Mucosa of descending colon (tissue), 3 donors: ENCODE measurements at regions not wholly inside any gene's neighbourhood (a gene's known extent, or its start where the extent isn't known, plus 50 kb on each side); places are given as distances from the start of the nearest gene placed in this dataset.
"Not testable (repeated sequence)": the region's sequence is repeated elsewhere in the genome, so short reads cannot be mapped to it uniquely, and the experiment has no call there.

Experiments
- ATAC-seq: fragments of 200-7000 bp; cut with Tn5 transposase; one replicate; pipeline ENCODE4 v1.9.1; 2020; ENCODE audit warnings: mild to moderate bottlenecking, moderate library complexity
- DNase-seq, 3 donors: peaks; one replicate each; pipeline ENCODE4 v3.0.0-alpha.2; 2020
- H3K36me3 ChIP-seq: fragments of 200-600 bp; one replicate; pipeline ENCODE4 v1.8.0; 2021; ENCODE audit warnings: low read depth, mild to moderate bottlenecking
- H3K4me1 ChIP-seq: fragments of 200-600 bp; one replicate; pipeline ENCODE4 v1.8.0; 2021; ENCODE audit warnings: low read depth, mild to moderate bottlenecking
- H3K4me3 ChIP-seq: fragments of 200-600 bp; one replicate; pipeline ENCODE4 v1.8.0; 2021; ENCODE audit warnings: mild to moderate bottlenecking
- H3K9me3 ChIP-seq: fragments of 200-600 bp; one replicate; pipeline ENCODE4 v1.8.0; 2021; ENCODE audit warnings: mild to moderate bottlenecking
- CTCF ChIP-seq: fragments of 200-600 bp; IDR thresholded peaks from one replicate; pipeline ENCODE4 v1.8.0; 2022; ENCODE audit warnings: antibody characterized with exemption, mild to moderate bottlenecking
- intact Hi-C, 2 donors: fragments of 100-400 bp; cut with DNase I in 1 of 2; cut with micrococcal nuclease in 1 of 2; formaldehyde crosslinking; loops; one replicate each; pipeline versions ENCODE4 v1.11.0 to v1.11.1; 2022; cut with DNase I, micrococcal nuclease
- donor health status: DM: no; HTN: no; CAD: no; lungs with moderate emphysema.
- donor health status: DM: no; HTN: no; CAD: no.
- donor health status: DM: no; HTN: yes; CAD: no.

- intact Hi-C loops = no loop called here
- DNase-seq (no peak), ATAC-seq (no peak)
These were observed 207.9 kb upstream of the MAGEB16 start for GRCh38 chrX:35590210-35590609.

GRCh38 chrX:35611562-35611961, 186.6 kb upstream of the MAGEB16 start:
- H3K9me3 ChIP-seq, DNase-seq, H3K4me1 ChIP-seq, intact Hi-C loops, H3K4me3 ChIP-seq, ATAC-seq, H3K36me3 ChIP-seq: not testable (repeated sequence)

More at GRCh38 chrX:35590210-35590609, 207.9 kb upstream of the MAGEB16 start:
- Histone ChIP-seq H3K36me3 (no peaks in the 10 kb centered on the region), H3K4me1 (no peaks in the 10 kb centered on the region), H3K9me3 (no peaks in the 10 kb centered on the region), H3K4me3 (no peak overlapping the region)
- TF ChIP-seq CTCF = no peak

GRCh38 chrX:35617836-35618235, 180.3 kb upstream of the MAGEB16 start:
- H3K36me3 ChIP-seq = no peaks in the 10 kb centered on the region
- no peak for ATAC-seq
- no peak for TF ChIP-seq CTCF
- no peaks in the 10 kb centered on the region for H3K9me3 ChIP-seq
- H3K4me1 ChIP-seq = no peaks in the 10 kb centered on the region
- no peak for DNase-seq
- intact Hi-C loops = no loop called here
- no peak overlapping the region for H3K4me3 ChIP-seq

GRCh38 chrX:35622040-35622439, 176.1 kb upstream of the MAGEB16 start:
- H3K36me3 ChIP-seq = no peaks in the 10 kb centered on the region
- no peaks in the 10 kb centered on the region for H3K9me3 ChIP-seq
- no peak for DNase-seq
- no peaks in the 10 kb centered on the region for H3K4me1 ChIP-seq
- no peak for ATAC-seq
- no peak overlapping the region for H3K4me3 ChIP-seq
- no peak for TF ChIP-seq CTCF
- intact Hi-C loops = no loop called here

- Histone ChIP-seq H3K36me3 (no peaks in the 10 kb centered on the region), H3K4me1 (no peaks in the 10 kb centered on the region), H3K9me3 (no peaks in the 10 kb centered on the region), H3K4me3 (no peak overlapping the region)
- intact Hi-C loops = no loop called here
- ATAC-seq (no peak), DNase-seq (no peak)
- TF ChIP-seq CTCF = no peak
These were observed 175.5 kb upstream of the MAGEB16 start for GRCh38 chrX:35622601-35623000.

- DNase-seq = no peak
- intact Hi-C loops = no loop called here
- ATAC-seq = no peak
- no peaks in the 10 kb centered on the region for H3K4me1 ChIP-seq
- no peaks in the 10 kb centered on the region for H3K9me3 ChIP-seq
- no peak overlapping the region for H3K4me3 ChIP-seq
- TF ChIP-seq CTCF = no peak
- H3K36me3 ChIP-seq = no peaks in the 10 kb centered on the region
These were observed 172.4 kb upstream of the MAGEB16 start for GRCh38 chrX:35625714-35626113.
